MCF 10A (cell line): ENCODE measurements at regions not wholly inside any gene's neighbourhood (a gene's known extent, or its start where the extent isn't known, plus 50 kb on each side); places are given as distances from the start of the nearest gene placed in this dataset.

Experiments used
- BruUV-seq: library from RNA; stranded (reverse); fragments of 400-500 nt; replicated peaks from 2 replicates; lab custom pipeline; 2021; lab: Mats Ljungman, UMichigan
- CTCF ChIA-PET: fragments of 300-600 bp; sonication (Branson Sonifier 250); formaldehyde crosslinking; extraction: SDS; loops from one replicate; lab custom pipeline; 2021; ENCODE audit warnings: antibody characterized with exemption, inconsistent platforms; lab: Yijun Ruan, JAX
- POLR2A ChIA-PET: fragments of 300-600, 350-650 bp; sonication (Branson Sonifier 250); formaldehyde crosslinking; extraction: SDS; loops from one replicate; lab custom pipeline; 2020; ENCODE audit warnings: antibody characterized with exemption, inconsistent platforms; lab: Yijun Ruan, JAX
- DNase-seq: peaks from one replicate; pipeline ENCODE4 v3.0.0-alpha.2; 2018; ENCODE audit not compliant: unreplicated experiment
- H3K27ac Mint-ChIP-seq: one replicate; pipeline ENCODE4 v1.8.0; 2022; ENCODE audit warnings: mild to moderate bottlenecking, low read depth, mixed read lengths; ENCODE audit not compliant: unreplicated experiment
- H3K27me3 Mint-ChIP-seq: one replicate; pipeline ENCODE4 v1.8.0; 2022; ENCODE audit warnings: mixed read lengths; ENCODE audit not compliant: insufficient read depth, unreplicated experiment
- H3K36me3 Mint-ChIP-seq: one replicate; pipeline ENCODE4 v1.8.0; 2022; ENCODE audit warnings: mild to moderate bottlenecking, moderate library complexity, mixed read lengths; ENCODE audit not compliant: insufficient read depth, unreplicated experiment
- H3K4me1 Mint-ChIP-seq: one replicate; pipeline ENCODE4 v1.8.0; 2022; ENCODE audit warnings: mixed read lengths; ENCODE audit not compliant: insufficient read depth, unreplicated experiment
- H3K4me3 Mint-ChIP-seq: one replicate; pipeline ENCODE4 v1.8.0; 2022; ENCODE audit warnings: mild to moderate bottlenecking, moderate library complexity, mixed read lengths; ENCODE audit not compliant: unreplicated experiment
- H3K9me3 Mint-ChIP-seq: one replicate; pipeline ENCODE4 v1.8.0; 2022; ENCODE audit warnings: mixed read lengths; ENCODE audit not compliant: unreplicated experiment
- intact Hi-C: fragments of 100-400 bp; cut with micrococcal nuclease; formaldehyde crosslinking; loops from 2 replicates; pipeline ENCODE4 v1.14.1; 2022
- TF ChIP-seq, protein P1 (sequence below): fragments of 200-600 bp; IDR thresholded peaks from one replicate; pipeline ENCODE4 v1.8.0; 2022; ENCODE audit warnings: antibody characterized with exemption, mild to moderate bottlenecking; ENCODE audit not compliant: unreplicated experiment

DNA sequence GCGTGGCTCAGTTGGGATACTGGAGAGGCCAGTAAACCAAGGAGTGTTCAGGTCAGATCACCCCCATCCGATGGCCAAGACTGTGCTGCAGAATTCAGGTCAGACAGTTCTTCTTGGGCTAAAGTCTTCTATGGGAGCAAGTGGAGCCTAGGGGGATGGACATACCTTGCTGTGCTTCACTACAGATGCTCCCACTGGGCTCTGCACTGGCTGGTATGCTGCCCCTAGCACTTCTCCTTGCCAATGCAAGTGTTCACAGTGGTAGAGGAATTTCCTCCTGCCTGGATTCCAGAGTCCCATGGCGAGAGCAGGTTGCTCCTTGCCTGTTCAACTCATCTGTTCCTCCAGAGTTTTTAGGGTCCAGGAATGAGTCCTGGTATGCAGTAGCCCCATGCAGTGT lies 134.2 kb upstream of the EDIL3 start:
- DNase-seq: no peak
- ChIA-PET CTCF (no interaction called here), POLR2A (no interaction called here)
- Mint-ChIP-seq H3K9me3 (no peaks in the 10 kb centered on the region), H3K27me3 (peaks cover 32% of the 10 kb centered on the region), H3K36me3 (no peaks in the 10 kb centered on the region), H3K27ac (no peak overlapping the region), H3K4me1 (no peaks in the 10 kb centered on the region), H3K4me3 (no peak overlapping the region)
- BruUV-seq: no TSS peak
- TF ChIP-seq, protein P1, sequence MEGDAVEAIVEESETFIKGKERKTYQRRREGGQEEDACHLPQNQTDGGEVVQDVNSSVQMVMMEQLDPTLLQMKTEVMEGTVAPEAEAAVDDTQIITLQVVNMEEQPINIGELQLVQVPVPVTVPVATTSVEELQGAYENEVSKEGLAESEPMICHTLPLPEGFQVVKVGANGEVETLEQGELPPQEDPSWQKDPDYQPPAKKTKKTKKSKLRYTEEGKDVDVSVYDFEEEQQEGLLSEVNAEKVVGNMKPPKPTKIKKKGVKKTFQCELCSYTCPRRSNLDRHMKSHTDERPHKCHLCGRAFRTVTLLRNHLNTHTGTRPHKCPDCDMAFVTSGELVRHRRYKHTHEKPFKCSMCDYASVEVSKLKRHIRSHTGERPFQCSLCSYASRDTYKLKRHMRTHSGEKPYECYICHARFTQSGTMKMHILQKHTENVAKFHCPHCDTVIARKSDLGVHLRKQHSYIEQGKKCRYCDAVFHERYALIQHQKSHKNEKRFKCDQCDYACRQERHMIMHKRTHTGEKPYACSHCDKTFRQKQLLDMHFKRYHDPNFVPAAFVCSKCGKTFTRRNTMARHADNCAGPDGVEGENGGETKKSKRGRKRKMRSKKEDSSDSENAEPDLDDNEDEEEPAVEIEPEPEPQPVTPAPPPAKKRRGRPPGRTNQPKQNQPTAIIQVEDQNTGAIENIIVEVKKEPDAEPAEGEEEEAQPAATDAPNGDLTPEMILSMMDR: no peak
- intact Hi-C loops: no loop called here

DNA sequence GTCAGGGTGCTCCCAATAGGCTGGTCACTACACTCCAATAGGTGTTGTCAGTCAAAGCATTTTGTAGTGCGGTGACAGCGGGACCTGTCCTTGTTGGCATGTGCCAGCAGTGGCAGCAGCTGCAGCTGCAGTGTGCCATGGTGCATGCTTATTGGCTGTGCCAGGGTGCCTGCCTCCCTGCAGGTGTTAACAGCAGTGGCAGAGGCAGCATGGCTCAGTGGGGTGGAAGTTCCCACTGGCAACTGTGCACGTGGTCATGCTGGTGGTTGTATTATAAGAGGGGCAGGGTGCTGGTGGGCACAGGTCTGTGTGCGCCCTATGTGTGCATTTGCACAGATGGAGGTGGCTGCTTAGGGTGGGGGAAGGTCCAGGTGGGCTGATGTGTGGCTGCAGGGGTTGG lies 133.7 kb upstream of the EDIL3 start:
- TF ChIP-seq, protein P1: no peak
- POLR2A ChIA-PET: no interaction called here

DNA sequence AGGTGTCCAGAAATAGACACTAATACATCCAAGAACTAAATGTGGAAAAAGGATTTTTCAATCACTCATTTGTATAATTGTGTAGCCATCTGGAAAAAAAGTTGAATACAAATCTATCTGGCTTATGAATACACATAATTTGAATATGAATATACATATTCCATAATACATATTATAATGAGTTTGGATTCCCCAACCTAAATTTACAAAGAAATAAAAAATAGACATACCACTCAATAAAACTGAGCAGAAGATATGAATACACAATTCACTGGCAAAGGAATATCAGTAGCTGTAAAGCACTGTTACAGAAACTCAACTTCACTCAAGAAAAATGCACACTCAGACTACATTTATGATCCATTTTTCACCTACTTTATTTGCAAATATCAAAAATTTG lies 121.9 kb upstream of the EDIL3 start:
- POLR2A ChIA-PET: no interaction called here
- H3K4me3 Mint-ChIP-seq: no peak overlapping the region
- no peak overlapping the region for H3K27ac Mint-ChIP-seq
- no peaks in the 10 kb centered on the region for H3K36me3 Mint-ChIP-seq
- no peaks in the 10 kb centered on the region for H3K9me3 Mint-ChIP-seq
- H3K27me3 Mint-ChIP-seq: peaks cover 62% of the 10 kb centered on the region
- H3K4me1 Mint-ChIP-seq: no peaks in the 10 kb centered on the region
- no TSS peak for BruUV-seq
- CTCF ChIA-PET: no interaction called here
- no peak for DNase-seq
- intact Hi-C loops: no loop called here
- TF ChIP-seq, protein P1: no peak

More for the DNA sequence above, 133.7 kb upstream of the EDIL3 start:
- Mint-ChIP-seq H3K4me1 (no peaks in the 10 kb centered on the region), H3K36me3 (no peaks in the 10 kb centered on the region), H3K27ac (no peak overlapping the region), H3K4me3 (no peak overlapping the region), H3K9me3 (no peaks in the 10 kb centered on the region), H3K27me3 (peaks cover 32% of the 10 kb centered on the region)
- intact Hi-C loops: no loop called here
- no TSS peak for BruUV-seq
- CTCF ChIA-PET: no interaction called here
- DNase-seq: no peak

DNA sequence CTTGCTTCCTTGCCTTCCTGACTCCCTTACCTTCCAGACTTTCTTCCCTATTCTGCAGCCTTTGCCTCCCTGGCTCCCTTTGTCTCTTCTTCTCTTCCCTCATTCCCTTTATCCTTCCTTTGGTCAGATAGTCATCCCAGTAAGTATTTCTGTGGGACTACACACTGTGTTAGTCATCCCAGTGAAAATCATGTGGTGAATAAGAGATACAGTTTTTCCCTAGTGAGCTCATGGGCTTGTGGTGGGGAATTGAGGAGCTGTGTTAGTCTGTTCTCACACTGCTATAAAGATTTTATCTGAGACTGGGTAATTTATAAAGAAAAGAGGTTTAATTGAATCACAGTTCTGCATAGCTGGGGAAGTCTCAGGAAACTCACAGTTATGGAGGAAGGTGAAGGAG lies 109.8 kb upstream of the EDIL3 start:
- Mint-ChIP-seq H3K27ac (no peak overlapping the region), H3K4me1 (no peaks in the 10 kb centered on the region), H3K4me3 (no peak overlapping the region), H3K9me3 (no peaks in the 10 kb centered on the region), H3K36me3 (no peaks in the 10 kb centered on the region), H3K27me3 (peaks cover 38% of the 10 kb centered on the region)
- intact Hi-C loops: no loop called here
- no TSS peak for BruUV-seq
- no peak for DNase-seq
- ChIA-PET POLR2A (no interaction called here), CTCF (no interaction called here)
- TF ChIP-seq, protein P1: no peak
